ENCODE measurements at regions not wholly inside any gene's neighbourhood (a gene's known extent, or its start where the extent isn't known, plus 50 kb on each side); places are given as distances from the start of the nearest gene placed in this dataset.
"Not testable (repeated sequence)": the region's sequence is repeated elsewhere in the genome, so short reads cannot be mapped to it uniquely, and the experiment has no call there.

- no peaks in the 10 kb centered on the region for H3K27me3 ChIP-seq
- H4K20me1 ChIP-seq = no peaks in the 10 kb centered on the region
- no peaks in the 10 kb centered on the region for H3K36me3 ChIP-seq
- H3K4me2 ChIP-seq = no peak overlapping the region
- no peak overlapping the region for H3K27ac ChIP-seq
- no peaks in the 10 kb centered on the region for H3K4me1 ChIP-seq
- no peak overlapping the region for H3K9ac ChIP-seq
- H3K9me3 ChIP-seq = no peaks in the 10 kb centered on the region
- H3K4me3 ChIP-seq = no peak overlapping the region
- TF ChIP-seq Cebpa-rat (IDR thresholded peaks at IDR 0.05) = no peak
These were observed 401.3 kb upstream of the NDST4 start for GRCh38 chr4:115514675-115515074.

GRCh38 chr4:115505326-115505725 is 391.9 kb upstream of the NDST4 start:
- H3K36me3 ChIP-seq = no peaks in the 10 kb centered on the region
- no peak overlapping the region for H3K4me2 ChIP-seq
- H3K4me1 ChIP-seq = no peaks in the 10 kb centered on the region
- no peaks in the 10 kb centered on the region for H3K9me3 ChIP-seq
- H3K27me3 ChIP-seq = no peaks in the 10 kb centered on the region
- no peak overlapping the region for H3K4me3 ChIP-seq
- H3K9ac ChIP-seq = no peak overlapping the region
- no peak for TF ChIP-seq Cebpa-rat (IDR thresholded peaks at IDR 0.05)
- no peaks in the 10 kb centered on the region for H4K20me1 ChIP-seq
- H3K27ac ChIP-seq = no peak overlapping the region

GRCh38 chr4:115501656-115502055 is 388.2 kb upstream of the NDST4 start:
- no peaks in the 10 kb centered on the region for H3K4me1 ChIP-seq
- no peak overlapping the region for H3K9ac ChIP-seq
- no peak overlapping the region for H3K4me2 ChIP-seq
- no peaks in the 10 kb centered on the region for H3K9me3 ChIP-seq
- H3K36me3 ChIP-seq = no peaks in the 10 kb centered on the region
- H4K20me1 ChIP-seq = no peaks in the 10 kb centered on the region
- no peak overlapping the region for H3K4me3 ChIP-seq
- H3K27me3 ChIP-seq = no peaks in the 10 kb centered on the region
- no peak overlapping the region for H3K27ac ChIP-seq
- no peak for TF ChIP-seq Cebpa-rat (IDR thresholded peaks at IDR 0.05)

GRCh38 chr4:115493770-115494169 is 380.4 kb upstream of the NDST4 start:
- H3K4me3 ChIP-seq, H3K9ac ChIP-seq, H3K4me2 ChIP-seq, H3K4me1 ChIP-seq, H4K20me1 ChIP-seq, H3K27me3 ChIP-seq, H3K9me3 ChIP-seq, H3K36me3 ChIP-seq, H3K27ac ChIP-seq: not testable (repeated sequence)

GRCh38 chr4:115491686-115492085 is 378.3 kb upstream of the NDST4 start:
- H3K4me2 ChIP-seq = no peak overlapping the region
- no peak overlapping the region for H3K27ac ChIP-seq
- H3K4me3 ChIP-seq = no peak overlapping the region
- H3K27me3 ChIP-seq = no peaks in the 10 kb centered on the region
- H3K9me3 ChIP-seq = no peaks in the 10 kb centered on the region
- TF ChIP-seq Cebpa-rat (IDR thresholded peaks at IDR 0.05) = no peak
- H3K9ac ChIP-seq = no peak overlapping the region
- no peaks in the 10 kb centered on the region for H3K36me3 ChIP-seq
- no peaks in the 10 kb centered on the region for H3K4me1 ChIP-seq
- no peaks in the 10 kb centered on the region for H4K20me1 ChIP-seq

- H3K9me3 ChIP-seq = no peaks in the 10 kb centered on the region
- TF ChIP-seq Cebpa-rat (IDR thresholded peaks at IDR 0.05) = no peak
- no peak overlapping the region for H3K27ac ChIP-seq
- no peaks in the 10 kb centered on the region for H4K20me1 ChIP-seq
- no peak overlapping the region for H3K9ac ChIP-seq
- H3K36me3 ChIP-seq = no peaks in the 10 kb centered on the region
- no peaks in the 10 kb centered on the region for H3K27me3 ChIP-seq
- H3K4me1 ChIP-seq = no peaks in the 10 kb centered on the region
- no peak overlapping the region for H3K4me3 ChIP-seq
- H3K4me2 ChIP-seq = no peak overlapping the region
These were observed 375.9 kb upstream of the NDST4 start for GRCh38 chr4:115489279-115489678.

GRCh38 chr4:115485402-115485801 is 372.0 kb upstream of the NDST4 start:
- H3K9me3 ChIP-seq = no peaks in the 10 kb centered on the region
- H3K4me3 ChIP-seq = no peak overlapping the region
- H3K27me3 ChIP-seq = no peaks in the 10 kb centered on the region
- H4K20me1 ChIP-seq = no peaks in the 10 kb centered on the region
- H3K36me3 ChIP-seq = no peaks in the 10 kb centered on the region
- H3K27ac ChIP-seq = no peak overlapping the region
- H3K4me1 ChIP-seq = no peaks in the 10 kb centered on the region
- H3K4me2 ChIP-seq = no peak overlapping the region
- no peak for TF ChIP-seq Cebpa-rat (IDR thresholded peaks at IDR 0.05)
- no peak overlapping the region for H3K9ac ChIP-seq

GRCh38 chr4:115484479-115484878 is 371.1 kb upstream of the NDST4 start:
- Histone ChIP-seq H3K36me3 (no peaks in the 10 kb centered on the region), H3K9ac (no peak overlapping the region), H3K4me1 (no peaks in the 10 kb centered on the region), H3K27me3 (no peaks in the 10 kb centered on the region), H4K20me1 (no peaks in the 10 kb centered on the region), H3K27ac (no peak overlapping the region), H3K4me2 (no peak overlapping the region), H3K4me3 (no peak overlapping the region), H3K9me3 (no peaks in the 10 kb centered on the region)
- TF ChIP-seq Cebpa-rat (IDR thresholded peaks at IDR 0.05) = no peak

GRCh38 chr4:115470763-115471162 is 357.3 kb upstream of the NDST4 start:
- H3K27ac ChIP-seq = no peak overlapping the region
- no peak overlapping the region for H3K4me3 ChIP-seq
- H3K27me3 ChIP-seq = no peaks in the 10 kb centered on the region
- no peaks in the 10 kb centered on the region for H4K20me1 ChIP-seq
- no peaks in the 10 kb centered on the region for H3K4me1 ChIP-seq
- no peak overlapping the region for H3K4me2 ChIP-seq
- TF ChIP-seq Cebpa-rat (IDR thresholded peaks at IDR 0.05) = no peak
- no peaks in the 10 kb centered on the region for H3K9me3 ChIP-seq
- H3K9ac ChIP-seq = no peak overlapping the region
- H3K36me3 ChIP-seq = no peaks in the 10 kb centered on the region

GRCh38 chr4:115459301-115459700 is 345.9 kb upstream of the NDST4 start:
- H3K27ac ChIP-seq, H3K9ac ChIP-seq: not testable (repeated sequence)

GRCh38 chr4:115456231-115456630 is 342.8 kb upstream of the NDST4 start:
- TF ChIP-seq Cebpa-rat (IDR thresholded peaks at IDR 0.05) = no peak
- Histone ChIP-seq H3K9ac (no peak overlapping the region), H3K4me3 (no peak overlapping the region), H3K27ac (no peak overlapping the region), H3K36me3 (no peaks in the 10 kb centered on the region), H3K4me1 (no peaks in the 10 kb centered on the region), H4K20me1 (no peaks in the 10 kb centered on the region), H3K4me2 (no peak overlapping the region), H3K9me3 (no peaks in the 10 kb centered on the region), H3K27me3 (no peaks in the 10 kb centered on the region)

More at GRCh38 chr4:115459301-115459700, 345.9 kb upstream of the NDST4 start:
- not testable (repeated sequence) for H4K20me1 ChIP-seq, H3K9me3 ChIP-seq, H3K4me3 ChIP-seq, H3K4me2 ChIP-seq, H3K36me3 ChIP-seq, H3K4me1 ChIP-seq, H3K27me3 ChIP-seq

All from BLaER1 (cell line).